RWPE2 (cell line): ENCODE measurements at regions not wholly inside any gene's neighbourhood (a gene's known extent, or its start where the extent isn't known, plus 50 kb on each side); places are given as distances from the start of the nearest gene placed in this dataset.

ENCODE experiments used
- ATAC-seq: fragments of 200-7000 bp; cut with Tn5 transposase; 3 replicates; pipeline ENCODE4 v1.9.1; 2021; ENCODE audit warnings: low read depth
- DNase-seq: peaks from one replicate; pipeline ENCODE4 v3.0.0-alpha.2; 2020; ENCODE audit warnings: low spot score
- H3K27ac ChIP-seq: fragments of 450-650 bp; 2 replicates; pipeline ENCODE4 v1.5.1; 2017; ENCODE audit warnings: mild to moderate bottlenecking; ENCODE audit not compliant: poor library complexity, severe bottlenecking
- H3K27me3 ChIP-seq: fragments of 250-450 bp; sonication (Bioruptor Pico); 2 replicates; pipeline ENCODE4 v1.5.1; 2021; ENCODE audit warnings: mild to moderate bottlenecking, moderate library complexity; ENCODE audit not compliant: insufficient read depth, poor library complexity, severe bottlenecking
- H3K36me3 ChIP-seq: fragments of 250-450 bp; sonication (Bioruptor Pico); 2 replicates; pipeline ENCODE4 v1.5.1; 2020; ENCODE audit warnings: low read depth, mild to moderate bottlenecking, moderate library complexity
- H3K4me1 ChIP-seq: fragments of 250-450 bp; sonication (Bioruptor Pico); 2 replicates; pipeline ENCODE4 v1.5.1; 2021; ENCODE audit warnings: mild to moderate bottlenecking, moderate library complexity; ENCODE audit not compliant: insufficient read depth, poor library complexity, severe bottlenecking
- H3K4me3 ChIP-seq: fragments of 250-450 bp; sonication (Bioruptor Pico); 2 replicates; pipeline ENCODE4 v1.5.1; 2021; ENCODE audit warnings: mild to moderate bottlenecking, moderate library complexity; ENCODE audit not compliant: severe bottlenecking
- H3K9me3 ChIP-seq: fragments of 250-450 bp; sonication (Bioruptor Pico); 2 replicates; pipeline ENCODE4 v1.5.1; 2021; ENCODE audit warnings: mild to moderate bottlenecking, moderate library complexity; ENCODE audit not compliant: severe bottlenecking
- TF ChIP-seq, protein P1 (sequence below): fragments of 450-650 bp; IDR thresholded peaks from one replicate; pipeline ENCODE4 v1.5.1; 2017; ENCODE audit warnings: mild to moderate bottlenecking, moderate library complexity; ENCODE audit not compliant: poor library complexity, severe bottlenecking

DNA sequence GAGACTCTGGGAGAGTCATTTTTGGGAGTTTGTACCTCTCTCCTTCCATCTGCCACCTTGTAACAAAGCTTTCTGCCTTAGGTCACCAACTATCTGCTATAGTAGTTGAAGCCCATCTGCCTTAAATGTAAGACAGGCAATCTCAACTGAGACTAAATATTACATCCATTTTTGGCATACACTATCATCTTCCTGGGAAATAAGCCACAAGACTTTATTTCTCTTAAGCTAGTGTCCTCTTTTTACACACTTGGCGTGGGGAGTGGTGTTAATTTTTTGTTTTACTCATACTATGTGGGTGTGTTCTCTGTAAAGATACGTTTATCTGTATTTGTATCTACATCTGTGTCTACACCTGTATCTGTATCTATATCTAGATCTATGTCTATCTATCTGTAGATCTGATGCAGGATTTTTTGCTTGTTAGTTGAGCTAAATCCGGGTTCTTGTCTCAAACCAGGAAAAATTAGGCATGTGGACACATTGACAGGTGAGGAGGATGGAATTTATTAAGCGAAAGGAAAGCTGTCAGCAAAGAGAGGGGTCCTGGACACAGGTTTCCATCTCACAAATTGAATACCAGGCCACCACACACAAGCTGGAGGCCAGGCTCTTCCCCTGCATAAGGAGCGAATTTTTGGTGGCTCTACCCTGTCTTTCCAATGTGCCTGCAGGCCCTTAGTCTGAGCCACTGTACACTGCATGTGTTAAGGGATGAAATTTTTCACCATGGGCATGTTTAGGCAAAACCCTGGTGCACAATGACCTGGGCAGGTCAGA lies 64.8 kb upstream of the RND3 start:
- no peaks in the 10 kb centered on the region for H3K9me3 ChIP-seq
- H3K4me1 ChIP-seq: peaks cover 5% of the 10 kb centered on the region
- ATAC-seq (no peak; the same call in 2 of the 3 replicates), DNase-seq (no peak)
- no peaks in the 10 kb centered on the region for H3K27me3 ChIP-seq
- TF ChIP-seq, protein P1, sequence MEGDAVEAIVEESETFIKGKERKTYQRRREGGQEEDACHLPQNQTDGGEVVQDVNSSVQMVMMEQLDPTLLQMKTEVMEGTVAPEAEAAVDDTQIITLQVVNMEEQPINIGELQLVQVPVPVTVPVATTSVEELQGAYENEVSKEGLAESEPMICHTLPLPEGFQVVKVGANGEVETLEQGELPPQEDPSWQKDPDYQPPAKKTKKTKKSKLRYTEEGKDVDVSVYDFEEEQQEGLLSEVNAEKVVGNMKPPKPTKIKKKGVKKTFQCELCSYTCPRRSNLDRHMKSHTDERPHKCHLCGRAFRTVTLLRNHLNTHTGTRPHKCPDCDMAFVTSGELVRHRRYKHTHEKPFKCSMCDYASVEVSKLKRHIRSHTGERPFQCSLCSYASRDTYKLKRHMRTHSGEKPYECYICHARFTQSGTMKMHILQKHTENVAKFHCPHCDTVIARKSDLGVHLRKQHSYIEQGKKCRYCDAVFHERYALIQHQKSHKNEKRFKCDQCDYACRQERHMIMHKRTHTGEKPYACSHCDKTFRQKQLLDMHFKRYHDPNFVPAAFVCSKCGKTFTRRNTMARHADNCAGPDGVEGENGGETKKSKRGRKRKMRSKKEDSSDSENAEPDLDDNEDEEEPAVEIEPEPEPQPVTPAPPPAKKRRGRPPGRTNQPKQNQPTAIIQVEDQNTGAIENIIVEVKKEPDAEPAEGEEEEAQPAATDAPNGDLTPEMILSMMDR: no peak
- no peak overlapping the region for H3K27ac ChIP-seq
- no peaks in the 10 kb centered on the region for H3K36me3 ChIP-seq
- no peak overlapping the region for H3K4me3 ChIP-seq

DNA sequence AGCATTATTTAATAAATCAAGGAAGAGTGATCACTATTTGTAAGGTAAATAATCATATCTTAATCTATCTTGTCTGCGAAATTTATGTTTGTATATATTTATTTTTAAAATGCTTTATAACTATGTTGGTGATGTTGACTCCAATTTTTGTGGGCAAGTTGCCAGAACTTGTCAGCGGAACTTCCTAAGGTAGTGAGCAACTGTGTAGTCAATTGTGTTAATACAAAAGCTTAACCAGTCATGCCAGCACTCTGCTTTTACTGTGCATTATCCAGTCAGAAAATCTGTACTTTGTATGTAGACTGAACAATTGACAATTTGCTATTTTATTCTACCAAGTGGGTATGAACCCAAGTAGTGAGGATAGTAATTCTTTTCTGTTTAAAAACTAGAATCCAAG lies 61.9 kb upstream of the RND3 start:
- H3K27ac ChIP-seq: no peak overlapping the region
- H3K9me3 ChIP-seq: no peaks in the 10 kb centered on the region
- ATAC-seq (no peak), DNase-seq (no peak)
- no peaks in the 10 kb centered on the region for H3K27me3 ChIP-seq
- TF ChIP-seq, protein P1: no peak
- no peak overlapping the region for H3K4me3 ChIP-seq
- peaks cover 5% of the 10 kb centered on the region for H3K4me1 ChIP-seq
- H3K36me3 ChIP-seq: no peaks in the 10 kb centered on the region

DNA sequence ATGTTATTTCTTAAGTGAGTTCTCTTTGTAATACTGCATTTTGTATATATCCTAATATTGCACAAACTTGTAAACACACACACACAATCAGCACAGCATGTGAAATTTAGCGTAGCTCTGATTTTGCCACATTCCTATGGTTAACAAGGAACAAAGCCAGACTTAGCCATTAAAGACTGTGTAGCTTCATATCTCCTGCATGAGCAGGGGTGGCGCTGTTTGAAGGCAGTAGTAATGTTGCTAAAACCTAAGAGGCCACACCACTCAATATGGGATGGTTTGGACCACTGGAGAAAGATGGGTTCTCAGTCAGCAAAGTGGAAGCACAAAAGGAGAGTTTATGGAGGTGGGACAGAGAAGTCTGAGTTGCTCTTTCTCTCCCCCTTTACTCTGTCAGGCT lies 61.1 kb upstream of the RND3 start:
- peak; percentile 53; the same call in 2 of the 3 replicates for ATAC-seq
- Histone ChIP-seq H3K27me3 (no peaks in the 10 kb centered on the region), H3K4me3 (no peak overlapping the region), H3K36me3 (no peaks in the 10 kb centered on the region), H3K27ac (no peak overlapping the region), H3K9me3 (no peaks in the 10 kb centered on the region), H3K4me1 (peaks cover 5% of the 10 kb centered on the region)
- TF ChIP-seq, protein P1: peak; percentile 42
- no peak for DNase-seq

DNA sequence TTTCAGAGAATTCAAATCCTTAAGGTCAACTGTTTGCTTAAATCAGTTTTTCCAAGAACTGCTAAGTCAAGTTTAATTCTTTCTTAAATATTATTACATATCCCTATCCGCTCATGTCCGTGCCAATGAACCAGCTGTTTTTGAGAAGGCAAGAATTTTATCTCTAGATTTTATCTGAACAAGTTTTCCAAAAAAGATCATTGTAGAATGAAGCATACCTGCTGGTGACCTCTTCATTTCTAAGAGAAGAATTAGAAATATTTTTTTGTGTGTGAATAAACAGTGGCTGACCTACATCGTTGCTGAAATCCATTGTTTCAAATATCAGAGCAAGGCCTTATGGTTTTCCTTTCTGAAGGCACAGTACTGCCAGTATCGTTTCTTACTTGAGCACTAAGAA lies 58.4 kb upstream of the RND3 start:
- DNase-seq: no peak
- H3K27me3 ChIP-seq: no peaks in the 10 kb centered on the region
- ATAC-seq: no peak

More for the DNA sequence above, 58.4 kb upstream of the RND3 start:
- TF ChIP-seq, protein P1: no peak
- Histone ChIP-seq H3K9me3 (no peaks in the 10 kb centered on the region), H3K4me3 (no peak overlapping the region), H3K27ac (no peak overlapping the region), H3K36me3 (no peaks in the 10 kb centered on the region), H3K4me1 (no peaks in the 10 kb centered on the region)
